HG03025 (cell line): ENCODE measurements at regions not wholly inside any gene's neighbourhood (a gene's known extent, or its start where the extent isn't known, plus 50 kb on each side); places are given as distances from the start of the nearest gene placed in this dataset.

Experiments used
- ATAC-seq: cut with Tn5 transposase; IDR thresholded peaks from one replicate; pipeline ENCODE4 v1.9.1; 2021; ENCODE audit warnings: mild to moderate bottlenecking, moderate library complexity; ENCODE audit not compliant: unreplicated experiment, low FRiP score

GRCh38 chr13:29911781-29912418 lies 61.5 kb upstream of the UBL3 start:
- no peak for ATAC-seq

GRCh38 chr13:29909975-29910674 lies 59.7 kb upstream of the UBL3 start:
- no peak for ATAC-seq

GRCh38 chr13:29909081-29909730 lies 58.8 kb upstream of the UBL3 start:
- no peak for ATAC-seq

GRCh38 chr13:29908416-29909080 lies 58.1 kb upstream of the UBL3 start:
- ATAC-seq, result no peak

GRCh38 chr13:29907670-29908069 lies 57.3 kb upstream of the UBL3 start:
- ATAC-seq, result no peak

GRCh38 chr13:29906432-29907011 lies 56.1 kb upstream of the UBL3 start:
- ATAC-seq, result no peak

- ATAC-seq, result no peak
These were observed 55.4 kb upstream of the UBL3 start for GRCh38 chr13:29905845-29906244.

- ATAC-seq, result no peak
These were observed 53.6 kb upstream of the UBL3 start for GRCh38 chr13:29903996-29904395.

- ATAC-seq, result no peak
These were observed 53.1 kb upstream of the UBL3 start for GRCh38 chr13:29903543-29903942.

GRCh38 chr13:29902632-29903305 lies 52.4 kb upstream of the UBL3 start:
- ATAC-seq, result no peak

GRCh38 chr13:29901710-29902631 lies 51.6 kb upstream of the UBL3 start:
- ATAC-seq, result no peak
